ENCODE measurements at regions not wholly inside any gene's neighbourhood (a gene's known extent, or its start where the extent isn't known, plus 50 kb on each side); places are given as distances from the start of the nearest gene placed in this dataset.
"Not testable (repeated sequence)": the region's sequence is repeated elsewhere in the genome, so short reads cannot be mapped to it uniquely, and the experiment has no call there.

GRCh38 chr16:79885320-79885719 lies 284.8 kb upstream of the MAF start:
- Mint-ChIP-seq H3K4me1 (peaks cover 11% of the 10 kb centered on the region), H3K27me3 (ENCODE audit: low read depth) (peaks cover 4% of the 10 kb centered on the region), H3K27ac (peak overlapping the region in 2 of 3 experiments; percentile 32 to 58), H3K36me3 (ENCODE audit: low read depth) (no peaks in the 10 kb centered on the region), H3K9me3 (no peaks in the 10 kb centered on the region), H3K4me3 (no peak overlapping the region)
- TF ChIP-seq CTCF (IDR thresholded peaks at IDR 0.05; ENCODE audit: unreplicated experiment in 3 of 3) = no peak

- Mint-ChIP-seq H3K4me1 (peaks cover 11% of the 10 kb centered on the region), H3K9me3 (no peaks in the 10 kb centered on the region), H3K27ac (peak overlapping the region in 1 of 3 experiments; percentile 34), H3K4me3 (no peak overlapping the region), H3K27me3 (ENCODE audit: low read depth) (peaks cover 4% of the 10 kb centered on the region), H3K36me3 (ENCODE audit: low read depth) (no peaks in the 10 kb centered on the region)
- no peak for TF ChIP-seq CTCF (IDR thresholded peaks at IDR 0.05; ENCODE audit: unreplicated experiment in 3 of 3)
Observed at GRCh38 chr16:79883494-79883893, 283.0 kb upstream of the MAF start.

GRCh38 chr16:79882340-79883005 lies 281.9 kb upstream of the MAF start:
- peaks cover 11% of the 10 kb centered on the region for H3K4me1 Mint-ChIP-seq
- H3K27ac Mint-ChIP-seq = peak overlapping the region in 2 of 3 experiments; percentile 16 to 33
- no peak for TF ChIP-seq CTCF (IDR thresholded peaks at IDR 0.05; ENCODE audit: unreplicated experiment in 3 of 3)
- H3K27me3 Mint-ChIP-seq (ENCODE audit: low read depth) = peaks cover 8% of the 10 kb centered on the region
- no peaks in the 10 kb centered on the region for H3K36me3 Mint-ChIP-seq (ENCODE audit: low read depth)
- no peaks in the 10 kb centered on the region for H3K9me3 Mint-ChIP-seq
- H3K4me3 Mint-ChIP-seq = no peak overlapping the region

- H3K9me3 Mint-ChIP-seq; H3K27ac Mint-ChIP-seq; H3K4me3 Mint-ChIP-seq; H3K27me3 Mint-ChIP-seq (ENCODE audit: low read depth); H3K36me3 Mint-ChIP-seq (ENCODE audit: low read depth): not testable (repeated sequence)
- H3K4me1 Mint-ChIP-seq = peaks cover 11% of the 10 kb centered on the region
Observed at GRCh38 chr16:79881107-79881506, 280.6 kb upstream of the MAF start.

GRCh38 chr16:79876332-79876730 lies 275.8 kb upstream of the MAF start:
- no peak overlapping the region for H3K4me3 Mint-ChIP-seq
- H3K36me3 Mint-ChIP-seq (ENCODE audit: low read depth) = no peaks in the 10 kb centered on the region
- H3K27ac Mint-ChIP-seq = no peak overlapping the region
- peaks cover 7% of the 10 kb centered on the region for H3K27me3 Mint-ChIP-seq (ENCODE audit: low read depth)
- H3K4me1 Mint-ChIP-seq = no peaks in the 10 kb centered on the region
- TF ChIP-seq CTCF (IDR thresholded peaks at IDR 0.05; ENCODE audit: unreplicated experiment in 3 of 3) = no peak
- no peaks in the 10 kb centered on the region for H3K9me3 Mint-ChIP-seq

GRCh38 chr16:79874391-79874790 lies 273.9 kb upstream of the MAF start:
- Mint-ChIP-seq H3K4me3 (no peak overlapping the region), H3K27ac (no peak overlapping the region), H3K4me1 (no peaks in the 10 kb centered on the region), H3K9me3 (no peaks in the 10 kb centered on the region), H3K27me3 (ENCODE audit: low read depth) (peaks cover 7% of the 10 kb centered on the region), H3K36me3 (ENCODE audit: low read depth) (no peaks in the 10 kb centered on the region)
- TF ChIP-seq CTCF (IDR thresholded peaks at IDR 0.05; ENCODE audit: unreplicated experiment in 3 of 3) = no peak

Measured in nephron (organoid).